BJ (cell line): ENCODE measurements at regions not wholly inside any gene's neighbourhood (a gene's known extent, or its start where the extent isn't known, plus 50 kb on each side); places are given as distances from the start of the nearest gene placed in this dataset.

Experiments
- CTCF ChIA-PET: fragments of 350-600 bp; formaldehyde crosslinking; extraction: SDS; loops from one replicate; lab custom pipeline; 2021; ENCODE audit warnings: antibody characterized with exemption, inconsistent platforms; lab: Yijun Ruan, JAX
- POLR2A ChIA-PET: fragments of 300-600 bp; sonication (Branson Sonifier 250); formaldehyde crosslinking; extraction: SDS; loops from one replicate; lab custom pipeline; 2021; ENCODE audit warnings: antibody characterized with exemption; lab: Charles Lee
- DNase-seq: peaks from one replicate; pipeline ENCODE4 v3.0.0-alpha.2; 2011; ENCODE audit warnings: low read depth
- H3K27me3 ChIP-seq: 2 replicates; pipeline ENCODE4 v1.6.0; 2011; ENCODE audit warnings: low read length; ENCODE audit not compliant: control insufficient read depth, insufficient read depth
- H3K36me3 ChIP-seq: 2 replicates; pipeline ENCODE4 v1.5.1; 2011; ENCODE audit warnings: low read length; ENCODE audit not compliant: control insufficient read depth, insufficient read depth
- H3K4me3 ChIP-seq: 2 replicates; pipeline ENCODE4 v1.5.1; 2011; ENCODE audit warnings: low read depth, mild to moderate bottlenecking, control low read depth, low read length
- TF ChIP-seq, protein P1 (sequence below): IDR thresholded peaks from 2 replicates; pipeline ENCODE4 v1.5.1; 2011; ENCODE audit warnings: low read depth, mild to moderate bottlenecking, control low read depth, inconsistent platforms, low read length, moderate library complexity; ENCODE audit not compliant: insufficient read depth

- ChIA-PET POLR2A (no interaction called here), CTCF (no interaction called here)
- TF ChIP-seq, protein P1, sequence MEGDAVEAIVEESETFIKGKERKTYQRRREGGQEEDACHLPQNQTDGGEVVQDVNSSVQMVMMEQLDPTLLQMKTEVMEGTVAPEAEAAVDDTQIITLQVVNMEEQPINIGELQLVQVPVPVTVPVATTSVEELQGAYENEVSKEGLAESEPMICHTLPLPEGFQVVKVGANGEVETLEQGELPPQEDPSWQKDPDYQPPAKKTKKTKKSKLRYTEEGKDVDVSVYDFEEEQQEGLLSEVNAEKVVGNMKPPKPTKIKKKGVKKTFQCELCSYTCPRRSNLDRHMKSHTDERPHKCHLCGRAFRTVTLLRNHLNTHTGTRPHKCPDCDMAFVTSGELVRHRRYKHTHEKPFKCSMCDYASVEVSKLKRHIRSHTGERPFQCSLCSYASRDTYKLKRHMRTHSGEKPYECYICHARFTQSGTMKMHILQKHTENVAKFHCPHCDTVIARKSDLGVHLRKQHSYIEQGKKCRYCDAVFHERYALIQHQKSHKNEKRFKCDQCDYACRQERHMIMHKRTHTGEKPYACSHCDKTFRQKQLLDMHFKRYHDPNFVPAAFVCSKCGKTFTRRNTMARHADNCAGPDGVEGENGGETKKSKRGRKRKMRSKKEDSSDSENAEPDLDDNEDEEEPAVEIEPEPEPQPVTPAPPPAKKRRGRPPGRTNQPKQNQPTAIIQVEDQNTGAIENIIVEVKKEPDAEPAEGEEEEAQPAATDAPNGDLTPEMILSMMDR = no peak
- no peak for DNase-seq
- Histone ChIP-seq H3K36me3 (no peaks in the 10 kb centered on the region), H3K4me3 (no peak overlapping the region), H3K27me3 (no peaks in the 10 kb centered on the region; the same call in 1 of the 2 replicates)
Observed at GRCh38 chr4:145351922-145352321, 129.7 kb upstream of the SMAD1 start.

GRCh38 chr4:145351162-145351561 lies 130.5 kb upstream of the SMAD1 start:
- DNase-seq = no peak
- Histone ChIP-seq H3K27me3 (no peaks in the 10 kb centered on the region; the same call in 1 of the 2 replicates), H3K4me3 (no peak overlapping the region), H3K36me3 (no peaks in the 10 kb centered on the region)
- ChIA-PET CTCF (interaction anchor here (0.6 kb wide), 1 partner anchor 587 kb away, joined by 3 read pairs; the partner anchor contains the start of gene ZNF827), POLR2A (no interaction called here)
- TF ChIP-seq, protein P1 = no peak

DNA sequence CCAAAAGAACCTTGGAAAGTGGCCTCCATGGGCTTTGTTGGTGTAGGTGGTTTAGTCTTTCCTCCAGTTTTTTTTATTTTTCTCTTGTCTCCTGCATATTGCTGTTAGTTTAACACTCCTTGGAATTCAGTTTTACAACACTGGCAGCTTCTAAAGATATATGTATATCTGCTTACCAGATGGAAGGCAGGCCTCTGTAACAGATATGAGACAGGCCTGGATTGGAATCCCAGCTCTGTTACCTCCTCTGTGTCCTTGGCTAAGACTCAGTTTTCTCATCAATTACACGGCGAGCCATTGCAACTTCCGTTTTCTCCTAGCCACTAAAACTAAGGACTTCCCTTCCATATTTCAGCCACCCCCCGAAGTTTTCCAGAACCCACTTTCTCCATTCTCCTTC lies 133.4 kb upstream of the SMAD1 start:
- Histone ChIP-seq H3K27me3 (no peaks in the 10 kb centered on the region; the same call in 1 of the 2 replicates), H3K36me3 (no peaks in the 10 kb centered on the region), H3K4me3 (no peak overlapping the region)
- TF ChIP-seq, protein P1 = no peak
- ChIA-PET CTCF (no interaction called here), POLR2A (no interaction called here)
- DNase-seq = no peak

DNA sequence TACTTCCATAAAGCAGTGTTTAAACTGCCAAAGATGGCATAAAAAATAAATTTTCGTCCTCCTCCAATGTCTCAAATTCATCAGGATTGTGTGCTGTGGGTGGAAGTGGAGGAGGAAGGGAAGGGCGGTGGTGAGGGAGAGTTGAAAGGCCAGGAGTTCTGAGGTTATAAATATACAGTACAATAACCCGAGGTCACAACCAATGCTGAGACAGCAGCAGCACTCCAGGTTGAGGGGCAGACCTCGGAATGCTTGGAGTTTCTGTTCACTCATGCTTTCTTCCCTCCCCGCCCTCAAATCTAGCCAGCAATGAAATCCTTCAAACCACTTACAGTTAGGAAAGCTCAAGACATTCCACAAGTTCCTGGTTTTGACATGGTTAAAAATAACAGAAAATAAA lies 134.0 kb upstream of the SMAD1 start:
- Histone ChIP-seq H3K4me3 (no peak overlapping the region), H3K27me3 (no peaks in the 10 kb centered on the region; the same call in 1 of the 2 replicates), H3K36me3 (no peaks in the 10 kb centered on the region)
- ChIA-PET POLR2A (no interaction called here), CTCF (no interaction called here)
- peak; percentile 37 for DNase-seq
- TF ChIP-seq, protein P1 = no peak

- TF ChIP-seq, protein P1 = no peak
- POLR2A ChIA-PET = no interaction called here
- CTCF ChIA-PET = no interaction called here
Observed at GRCh38 chr4:145346081-145346480, 135.6 kb upstream of the SMAD1 start.

More at GRCh38 chr4:145346081-145346480, 135.6 kb upstream of the SMAD1 start:
- Histone ChIP-seq H3K4me3 (no peak overlapping the region), H3K36me3 (no peaks in the 10 kb centered on the region), H3K27me3 (no peaks in the 10 kb centered on the region)
- DNase-seq = no peak
